ENCODE measurements at regions not wholly inside any gene's neighbourhood (a gene's known extent, or its start where the extent isn't known, plus 50 kb on each side); places are given as distances from the start of the nearest gene placed in this dataset.

- no peak for FAIRE-seq
- no peak for TF ChIP-seq CTCF (optimal IDR thresholded peaks at IDR 0.05 in 1 of 3, IDR thresholded peaks at IDR 0.05 in 1 of 3, conservative IDR thresholded peaks at IDR 0.05 in 1 of 3; ENCODE audit: extremely low read depth in 1 of 3, insufficient read depth in 2 of 3, low read length in 3 of 3)
- TF ChIP-seq EZH2 (IDR thresholded peaks at IDR 0.05; ENCODE audit: low read length): no peak
- H3K9me1 ChIP-seq (ENCODE audit: control insufficient read depth, extremely low read depth, insufficient read depth, low read length): no peaks in the 10 kb centered on the region
- H4K20me1 ChIP-seq (ENCODE audit: control insufficient read depth, extremely low read depth, insufficient read depth, low read length): no peaks in the 10 kb centered on the region
- no peak overlapping the region for H3K4me3 ChIP-seq (ENCODE audit: control insufficient read depth in 2 of 3, extremely low read depth in 1 of 3, insufficient read depth in 2 of 3, low read depth in 1 of 3, low read length in 3 of 3)
- no peak for DNase-seq (ENCODE audit: low read depth, low spot score)
- dilution Hi-C loops (cut with MboI; ENCODE audit: extremely low pct_ligation_motif_present, low sequenced_read_pairs): no loop called here
- peaks cover 5% of the 10 kb centered on the region for H3K9me3 ChIP-seq (ENCODE audit: control insufficient read depth, low read depth, low read length)
- no peaks in the 10 kb centered on the region for H3K4me1 ChIP-seq (ENCODE audit: control insufficient read depth, extremely low read depth, insufficient read depth, low read length)
- H2AFZ ChIP-seq (ENCODE audit: control insufficient read depth, low read length): no peak overlapping the region
- no peak overlapping the region for H3K4me2 ChIP-seq (ENCODE audit: control insufficient read depth, extremely low read depth, insufficient read depth, low read depth, low read length)
- no peak overlapping the region for H3K9ac ChIP-seq (ENCODE audit: control insufficient read depth, extremely low read depth, insufficient read depth, low read length)
- no peak overlapping the region for H3K27ac ChIP-seq (ENCODE audit: control insufficient read depth, insufficient read depth, low read length)
- H3K79me2 ChIP-seq (ENCODE audit: control insufficient read depth, insufficient read depth, low read length): no peaks in the 10 kb centered on the region
- no peaks in the 10 kb centered on the region for H3K27me3 ChIP-seq (ENCODE audit: control insufficient read depth, extremely low read depth, insufficient read depth, low read length)
- H3K36me3 ChIP-seq (ENCODE audit: control insufficient read depth in 2 of 2, extremely low read depth in 1 of 2, insufficient read depth in 2 of 2, low read length in 2 of 2): no peaks in the 10 kb centered on the region
Observed at GRCh38 chr16:26345966-26346365, 654.2 kb downstream of the HS3ST4 start.

- dilution Hi-C loops (cut with MboI; ENCODE audit: extremely low pct_ligation_motif_present, low sequenced_read_pairs): no loop called here
- no peak overlapping the region for H2AFZ ChIP-seq (ENCODE audit: control insufficient read depth, low read length)
- no peaks in the 10 kb centered on the region for H4K20me1 ChIP-seq (ENCODE audit: control insufficient read depth, extremely low read depth, insufficient read depth, low read length)
- H3K4me3 ChIP-seq (ENCODE audit: control insufficient read depth in 2 of 3, extremely low read depth in 1 of 3, insufficient read depth in 2 of 3, low read depth in 1 of 3, low read length in 3 of 3): no peak overlapping the region
- H3K79me2 ChIP-seq (ENCODE audit: control insufficient read depth, insufficient read depth, low read length): no peaks in the 10 kb centered on the region
- FAIRE-seq (no peak), DNase-seq (ENCODE audit: low read depth, low spot score) (no peak)
- peaks cover 5% of the 10 kb centered on the region for H3K9me3 ChIP-seq (ENCODE audit: control insufficient read depth, low read depth, low read length)
- no peaks in the 10 kb centered on the region for H3K36me3 ChIP-seq (ENCODE audit: control insufficient read depth in 2 of 2, extremely low read depth in 1 of 2, insufficient read depth in 2 of 2, low read length in 2 of 2)
- H3K9ac ChIP-seq (ENCODE audit: control insufficient read depth, extremely low read depth, insufficient read depth, low read length): no peak overlapping the region
- H3K4me1 ChIP-seq (ENCODE audit: control insufficient read depth, extremely low read depth, insufficient read depth, low read length): no peaks in the 10 kb centered on the region
- H3K4me2 ChIP-seq (ENCODE audit: control insufficient read depth, extremely low read depth, insufficient read depth, low read depth, low read length): no peak overlapping the region
- H3K27ac ChIP-seq (ENCODE audit: control insufficient read depth, insufficient read depth, low read length): no peak overlapping the region
- H3K27me3 ChIP-seq (ENCODE audit: control insufficient read depth, extremely low read depth, insufficient read depth, low read length): no peaks in the 10 kb centered on the region
- no peaks in the 10 kb centered on the region for H3K9me1 ChIP-seq (ENCODE audit: control insufficient read depth, extremely low read depth, insufficient read depth, low read length)
- TF ChIP-seq CTCF (optimal IDR thresholded peaks at IDR 0.05 in 1 of 3, IDR thresholded peaks at IDR 0.05 in 1 of 3, conservative IDR thresholded peaks at IDR 0.05 in 1 of 3; ENCODE audit: extremely low read depth in 1 of 3, insufficient read depth in 2 of 3, low read length in 3 of 3): no peak
- TF ChIP-seq EZH2 (IDR thresholded peaks at IDR 0.05; ENCODE audit: low read length): no peak
Observed at GRCh38 chr16:26348095-26348494, 656.3 kb downstream of the HS3ST4 start.
